Hepatocyte (in vitro differentiated cells): ENCODE measurements at regions not wholly inside any gene's neighbourhood (a gene's known extent, or its start where the extent isn't known, plus 50 kb on each side); places are given as distances from the start of the nearest gene placed in this dataset.

ENCODE experiments used
- DNase-seq: peaks from one replicate; pipeline ENCODE4 v3.0.0-alpha.2; 2016; ENCODE audit warnings: low spot score
- H2AFZ ChIP-seq: fragments of 200-600 bp; sonication (generic); 2 replicates; pipeline ENCODE4 v1.6.0; 2016; ENCODE audit warnings: antibody characterized with exemption, mild to moderate bottlenecking
- H3K27ac ChIP-seq: fragments of 200-600 bp; sonication (generic); 2 replicates; pipeline ENCODE4 v1.5.1; 2016; ENCODE audit warnings: mild to moderate bottlenecking
- H3K27me3 ChIP-seq: fragments of 200-600 bp; sonication (generic); 2 replicates; pipeline ENCODE4 v1.6.1; 2016
- H3K36me3 ChIP-seq: fragments of 200-600 bp; sonication (generic); replicated peaks from 2 replicates; pipeline ENCODE4 v1.5.1; 2016; ENCODE audit warnings: low read depth; ENCODE audit not compliant: insufficient read depth
- H3K4me1 ChIP-seq: fragments of 200-600 bp; sonication (generic); 2 replicates; pipeline ENCODE4 v1.5.1; 2016; ENCODE audit warnings: mild to moderate bottlenecking, moderate library complexity; ENCODE audit not compliant: insufficient read depth
- H3K4me2 ChIP-seq: fragments of 200-600 bp; sonication (generic); 2 replicates; pipeline ENCODE4 v1.6.0; 2016
- H3K4me3 ChIP-seq: fragments of 200-600 bp; sonication (generic); 2 replicates; pipeline ENCODE4 v1.5.1; 2016; ENCODE audit warnings: mild to moderate bottlenecking
- H3K79me2 ChIP-seq: fragments of 200-600 bp; sonication (generic); 2 replicates; pipeline ENCODE4 v1.6.0; 2017; ENCODE audit warnings: mild to moderate bottlenecking
- H3K9me2 ChIP-seq: fragments of 200-600 bp; sonication (generic); replicated peaks from 2 replicates; pipeline ENCODE4 v1.6.0; 2017; ENCODE audit warnings: mild to moderate bottlenecking; ENCODE audit not compliant: insufficient read depth
- H3K9me3 ChIP-seq: fragments of 200-600 bp; sonication (generic); 2 replicates; pipeline ENCODE4 v1.5.1; 2016; ENCODE audit warnings: low read depth, mild to moderate bottlenecking
- H4K20me1 ChIP-seq: fragments of 200-600 bp; sonication (generic); 2 replicates; pipeline ENCODE4 v1.6.0; 2016; ENCODE audit warnings: mild to moderate bottlenecking; ENCODE audit not compliant: insufficient read depth, poor library complexity, severe bottlenecking
- CTCF ChIP-seq: fragments of 200-600 bp; sonication (generic); IDR thresholded peaks from 2 replicates; pipeline ENCODE4 v1.5.1; 2016; ENCODE audit warnings: antibody characterized with exemption, mild to moderate bottlenecking; ENCODE audit not compliant: poor library complexity
- EZH2 ChIP-seq: fragments of 200-600 bp; sonication (generic); IDR thresholded peaks from 2 replicates; pipeline ENCODE4 v1.6.1; 2016; ENCODE audit warnings: antibody characterized with exemption, mild to moderate bottlenecking, borderline replicate concordance
- EZH2phosphoT487 ChIP-seq: fragments of 200-600 bp; sonication (generic); IDR thresholded peaks from one replicate; pipeline ENCODE4 v1.6.1; 2018; ENCODE audit warnings: antibody characterized with exemption, mild to moderate bottlenecking, low read depth, moderate library complexity; ENCODE audit not compliant: unreplicated experiment, severe bottlenecking
- WGBS: methylation state at CpG from one replicate; pipeline ENCODE4 v1.1.6; 2016; ENCODE audit warnings: low lambda C conversion rate; ENCODE audit errors: missing lambda C conversion rate; 5-methylcytosine and 5-hydroxymethylcytosine counted together

GRCh38 chr22:44379817-44380755 lies 67.3 kb upstream of the SHISAL1 start:
- no peak for TF ChIP-seq CTCF
- TF ChIP-seq EZH2phosphoT487, result no peak
- no peak for TF ChIP-seq EZH2
- WGBS, result 90% methylated on average over 14 of the region's 14 CpGs

GRCh38 chr22:44378380-44378779 lies 65.6 kb upstream of the SHISAL1 start:
- DNase-seq, result no peak
- Histone ChIP-seq H3K27ac (no peak overlapping the region), H3K4me1 (peaks cover 20% of the 10 kb centered on the region), H2AFZ (no peak overlapping the region), H3K79me2 (no peaks in the 10 kb centered on the region), H3K4me3 (no peak overlapping the region), H3K36me3 (no peaks in the 10 kb centered on the region), H3K4me2 (no peak overlapping the region), H3K9me2 (no peaks in the 10 kb centered on the region), H4K20me1 (no peaks in the 10 kb centered on the region), H3K9me3 (peaks cover 10% of the 10 kb centered on the region), H3K27me3 (no peaks in the 10 kb centered on the region)
- TF ChIP-seq EZH2phosphoT487 (no peak), EZH2 (no peak), CTCF (no peak)

More at GRCh38 chr22:44379817-44380755, 67.3 kb upstream of the SHISAL1 start:
- peaks cover 20% of the 10 kb centered on the region for H3K4me1 ChIP-seq
- H3K27ac ChIP-seq, result peak overlapping the region; percentile 83
- H4K20me1 ChIP-seq, result no peaks in the 10 kb centered on the region
- H3K4me2 ChIP-seq, result no peak overlapping the region
- DNase-seq, result no peak
- no peak overlapping the region for H3K4me3 ChIP-seq
- no peaks in the 10 kb centered on the region for H3K79me2 ChIP-seq
- H3K27me3 ChIP-seq, result no peaks in the 10 kb centered on the region
- no peak overlapping the region for H2AFZ ChIP-seq
- no peaks in the 10 kb centered on the region for H3K9me2 ChIP-seq
- H3K9me3 ChIP-seq, result peaks cover 6% of the 10 kb centered on the region
- no peaks in the 10 kb centered on the region for H3K36me3 ChIP-seq

GRCh38 chr22:44375451-44375850 lies 62.7 kb upstream of the SHISAL1 start:
- H3K36me3 ChIP-seq, result no peaks in the 10 kb centered on the region
- no peaks in the 10 kb centered on the region for H4K20me1 ChIP-seq
- no peaks in the 10 kb centered on the region for H3K27me3 ChIP-seq
- no peak for DNase-seq
- H3K9me3 ChIP-seq, result peaks cover 10% of the 10 kb centered on the region
- no peak overlapping the region for H3K27ac ChIP-seq
- H3K4me1 ChIP-seq, result peaks cover 4% of the 10 kb centered on the region
- no peak overlapping the region for H3K4me2 ChIP-seq
- no peaks in the 10 kb centered on the region for H3K79me2 ChIP-seq
- no peaks in the 10 kb centered on the region for H3K9me2 ChIP-seq
- no peak overlapping the region for H3K4me3 ChIP-seq
- no peak for TF ChIP-seq CTCF
- no peak for TF ChIP-seq EZH2
- TF ChIP-seq EZH2phosphoT487, result no peak
- 74% methylated on average over 1 of the region's 1 CpG for WGBS
- no peak overlapping the region for H2AFZ ChIP-seq
